ENCODE measurements at regions not wholly inside any gene's neighbourhood (a gene's known extent, or its start where the extent isn't known, plus 50 kb on each side); places are given as distances from the start of the nearest gene placed in this dataset.
"Not testable (repeated sequence)": the region's sequence is repeated elsewhere in the genome, so short reads cannot be mapped to it uniquely, and the experiment has no call there.

- Mint-ChIP-seq H3K27ac (ENCODE audit: unreplicated experiment) (peak overlapping the region; percentile 83), H3K4me3 (peak overlapping the region; percentile 75)
- not testable (repeated sequence) for H3K4me1 Mint-ChIP-seq; H3K27me3 Mint-ChIP-seq (ENCODE audit: low read depth); H3K9me3 Mint-ChIP-seq; H3K36me3 Mint-ChIP-seq (ENCODE audit: low read depth)
- peak; percentile 49 for DNase-seq (ENCODE audit: low read depth, low spot score)
Measured at GRCh38 chr9:41643571-41644279, 454.6 kb upstream of the ZNG1F start.

- H3K27ac Mint-ChIP-seq (ENCODE audit: unreplicated experiment), result not testable (repeated sequence)
Measured at GRCh38 chr9:41633726-41634125, 444.6 kb upstream of the ZNG1F start.

GRCh38 chr9:41623666-41624065 is 434.5 kb upstream of the ZNG1F start:
- not testable (repeated sequence) for H3K9me3 Mint-ChIP-seq; H3K36me3 Mint-ChIP-seq (ENCODE audit: low read depth); H3K27ac Mint-ChIP-seq (ENCODE audit: unreplicated experiment); H3K4me3 Mint-ChIP-seq; DNase-seq (ENCODE audit: low read depth, low spot score); H3K4me1 Mint-ChIP-seq; H3K27me3 Mint-ChIP-seq (ENCODE audit: low read depth)

More at GRCh38 chr9:41633726-41634125, 444.6 kb upstream of the ZNG1F start:
- not testable (repeated sequence) for H3K9me3 Mint-ChIP-seq; H3K27me3 Mint-ChIP-seq (ENCODE audit: low read depth); H3K4me1 Mint-ChIP-seq; H3K4me3 Mint-ChIP-seq; H3K36me3 Mint-ChIP-seq (ENCODE audit: low read depth); DNase-seq (ENCODE audit: low read depth, low spot score)

- not testable (repeated sequence) for H3K27ac Mint-ChIP-seq (ENCODE audit: unreplicated experiment); H3K36me3 Mint-ChIP-seq (ENCODE audit: low read depth); H3K27me3 Mint-ChIP-seq (ENCODE audit: low read depth); H3K9me3 Mint-ChIP-seq; H3K4me3 Mint-ChIP-seq; H3K4me1 Mint-ChIP-seq; DNase-seq (ENCODE audit: low read depth, low spot score)
Measured at GRCh38 chr9:41619254-41619653, 430.1 kb upstream of the ZNG1F start.

GRCh38 chr9:41606961-41607547 is 417.9 kb upstream of the ZNG1F start:
- H3K27me3 Mint-ChIP-seq (ENCODE audit: low read depth); H3K4me1 Mint-ChIP-seq; H3K9me3 Mint-ChIP-seq; H3K27ac Mint-ChIP-seq (ENCODE audit: unreplicated experiment); H3K4me3 Mint-ChIP-seq; DNase-seq (ENCODE audit: low read depth, low spot score); H3K36me3 Mint-ChIP-seq (ENCODE audit: low read depth): not testable (repeated sequence)

GRCh38 chr9:41565572-41565971 is 376.5 kb upstream of the ZNG1F start:
- DNase-seq (ENCODE audit: low read depth, low spot score); H3K4me1 Mint-ChIP-seq; H3K4me3 Mint-ChIP-seq; H3K27me3 Mint-ChIP-seq (ENCODE audit: low read depth); H3K27ac Mint-ChIP-seq (ENCODE audit: unreplicated experiment); H3K9me3 Mint-ChIP-seq; H3K36me3 Mint-ChIP-seq (ENCODE audit: low read depth): not testable (repeated sequence)

Data from neural crest cell (in vitro differentiated cells).